Liver (tissue), 8 donors: ENCODE measurements at regions not wholly inside any gene's neighbourhood (a gene's known extent, or its start where the extent isn't known, plus 50 kb on each side); places are given as distances from the start of the nearest gene placed in this dataset.

Experiments
- DNase-seq: peaks from one replicate; pipeline ENCODE4 v3.0.0-alpha.2; 2017; ENCODE audit warnings: low spot score
- H3K27ac ChIP-seq, 2 donors: one replicate each; pipeline ENCODE4 v1.7.0; 2013; ENCODE audit warnings: inconsistent platforms in 2 of 2, low read length in 2 of 2, control low read depth in 1 of 2, low read depth in 1 of 2, mild to moderate bottlenecking in 1 of 2
- H3K27me3 ChIP-seq, 4 donors: one replicate each; pipeline versions ENCODE4 v1.6.1 to v1.7.0; 2013; ENCODE audit warnings: low read length in 3 of 4, inconsistent platforms in 1 of 4, mild to moderate bottlenecking in 1 of 4, moderate library complexity in 1 of 4; ENCODE audit not compliant: control insufficient read depth in 4 of 4, insufficient read depth in 4 of 4
- H3K36me3 ChIP-seq, 4 donors: one replicate each; pipeline versions ENCODE4 v1.6.1 to v1.7.0; 2013; ENCODE audit warnings: low read length in 3 of 4, mild to moderate bottlenecking in 3 of 4, low read depth in 1 of 4, moderate library complexity in 1 of 4; ENCODE audit not compliant: control insufficient read depth in 4 of 4, insufficient read depth in 3 of 4
- H3K4me1 ChIP-seq, 4 donors: one replicate each; pipeline versions ENCODE4 v1.6.1 to v1.7.0; 2013; ENCODE audit warnings: low read length in 3 of 4, mild to moderate bottlenecking in 3 of 4, moderate library complexity in 1 of 4; ENCODE audit not compliant: control insufficient read depth in 4 of 4, insufficient read depth in 4 of 4
- H3K4me3 ChIP-seq, 3 donors: one replicate each; pipeline versions ENCODE4 v1.6.1 to v1.7.0; 2013; ENCODE audit warnings: low read length in 3 of 3, control low read depth in 1 of 3, low read depth in 1 of 3, mild to moderate bottlenecking in 1 of 3
- H3K9ac ChIP-seq, 2 donors: one replicate each; pipeline ENCODE4 v1.7.0; 2013; ENCODE audit warnings: low read length in 2 of 2, mild to moderate bottlenecking in 2 of 2, moderate library complexity in 2 of 2, control low read depth in 1 of 2, low read depth in 1 of 2
- H3K9me3 ChIP-seq, 4 donors: one replicate each; pipeline versions ENCODE4 v1.6.1 to v1.7.0; 2013; ENCODE audit warnings: low read length in 3 of 4; ENCODE audit not compliant: control insufficient read depth in 4 of 4
- EGR1 ChIP-seq, 2 donors: IDR thresholded peaks; 2 replicates each; pipeline ENCODE4 v1.6.1; 2016 to 2018; ENCODE audit warnings: antibody characterized with exemption in 2 of 2, low read depth in 2 of 2
- FOXA1 ChIP-seq: IDR thresholded peaks from 2 replicates; pipeline ENCODE4 v1.6.1; 2016; ENCODE audit warnings: antibody characterized with exemption
- FOXA2 ChIP-seq: IDR thresholded peaks from 2 replicates; pipeline ENCODE4 v1.6.1; 2016; ENCODE audit warnings: antibody characterized with exemption
- GABPA ChIP-seq, 2 donors: IDR thresholded peaks in 1 of 2; conservative IDR thresholded peaks in 1 of 2; 2 replicates each; pipeline ENCODE4 v1.6.1; 2016; ENCODE audit warnings: antibody characterized with exemption in 2 of 2, mild to moderate bottlenecking in 1 of 2, moderate library complexity in 1 of 2
- HNF4A ChIP-seq, 2 donors: conservative IDR thresholded peaks; 2 replicates each; pipeline ENCODE4 v1.6.1; 2016; ENCODE audit warnings: antibody characterized with exemption in 2 of 2, mild to moderate bottlenecking in 2 of 2
- HNF4G ChIP-seq: IDR thresholded peaks from 2 replicates; pipeline ENCODE4 v1.6.1; 2016; ENCODE audit warnings: antibody characterized with exemption
- JUND ChIP-seq, 2 donors: IDR thresholded peaks; 2 replicates each; pipeline ENCODE4 v1.6.1; 2016; ENCODE audit warnings: antibody characterized with exemption in 2 of 2
- NR2F2 ChIP-seq: IDR thresholded peaks from 2 replicates; pipeline ENCODE4 v1.6.1; 2016; ENCODE audit warnings: antibody characterized with exemption
- RAD21 ChIP-seq, 2 donors: IDR thresholded peaks; 2 replicates each; pipeline ENCODE4 v1.6.1; 2016; ENCODE audit warnings: antibody characterized with exemption in 2 of 2, mild to moderate bottlenecking in 2 of 2
- SP1 ChIP-seq: IDR thresholded peaks from 2 replicates; pipeline ENCODE4 v1.6.1; 2018; ENCODE audit warnings: antibody characterized with exemption, mild to moderate bottlenecking
- TAF1 ChIP-seq: conservative IDR thresholded peaks from 2 replicates; pipeline ENCODE4 v1.6.1; 2016; ENCODE audit warnings: antibody characterized with exemption, mild to moderate bottlenecking
- YY1 ChIP-seq: IDR thresholded peaks from 2 replicates; pipeline ENCODE4 v1.6.1; 2016; ENCODE audit warnings: antibody characterized with exemption, mild to moderate bottlenecking
- WGBS: extraction: QIAGEN DNeasy Blood & Tissue Kit; methylation state at CpG from one replicate; pipeline ENCODE4 v1.1.7; 2013; 5-methylcytosine and 5-hydroxymethylcytosine counted together
- TF ChIP-seq, protein P1 (sequence below): fragments of 150-350 bp; IDR thresholded peaks from 2 replicates; pipeline ENCODE4 v1.5.1; 2017; ENCODE audit warnings: improper control_type of control experiment, low read depth, low read length; ENCODE audit not compliant: missing input control
- TF ChIP-seq, protein P2 (sequence below): IDR thresholded peaks from 2 replicates; pipeline ENCODE4 v1.6.1; 2016; ENCODE audit warnings: antibody characterized with exemption
- TF ChIP-seq, protein P3 (sequence below): IDR thresholded peaks from 2 replicates; pipeline ENCODE4 v1.6.1; 2016; ENCODE audit warnings: antibody characterized with exemption
- TF ChIP-seq, protein P4 (sequence below): IDR thresholded peaks from 2 replicates; pipeline ENCODE4 v1.6.1; 2016; ENCODE audit warnings: antibody characterized with exemption
- donor health status: healthy.
- donor health status: healthy.
- donor health status: healthy.
- donor health status: healthy.
- donor health status: healthy.

DNA sequence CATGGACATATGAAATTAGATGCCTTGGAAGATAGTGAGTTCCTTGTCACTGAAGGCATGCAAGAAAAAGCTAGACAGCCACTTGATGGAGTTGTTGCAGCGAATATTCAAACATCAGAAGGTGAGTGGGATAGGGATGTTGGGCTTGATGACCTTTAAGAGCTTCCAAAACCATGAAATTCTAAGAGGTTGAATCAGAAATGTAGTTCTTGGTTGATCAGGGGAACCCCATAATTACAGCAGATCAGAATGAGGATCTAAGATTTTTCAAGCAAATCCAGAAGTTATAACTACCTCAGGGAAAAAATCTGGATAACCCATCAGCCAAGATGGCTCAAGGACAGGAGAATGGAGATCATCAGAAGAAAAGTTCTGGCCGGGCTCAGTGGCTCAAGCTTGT lies 244.3 kb upstream of the NR4A3 start:
- H3K9ac ChIP-seq = no peak overlapping the region
- TF ChIP-seq SP1 = no peak
- TF ChIP-seq FOXA1 = no peak
- no peak for TF ChIP-seq EGR1 (IDR thresholded peaks at IDR 0.05; ENCODE audit: low read depth in 2 of 2)
- no peak for TF ChIP-seq RAD21 (IDR thresholded peaks at IDR 0.05)
- no peak for TF ChIP-seq YY1
- no peak for TF ChIP-seq FOXA2
- TF ChIP-seq, protein P1, sequence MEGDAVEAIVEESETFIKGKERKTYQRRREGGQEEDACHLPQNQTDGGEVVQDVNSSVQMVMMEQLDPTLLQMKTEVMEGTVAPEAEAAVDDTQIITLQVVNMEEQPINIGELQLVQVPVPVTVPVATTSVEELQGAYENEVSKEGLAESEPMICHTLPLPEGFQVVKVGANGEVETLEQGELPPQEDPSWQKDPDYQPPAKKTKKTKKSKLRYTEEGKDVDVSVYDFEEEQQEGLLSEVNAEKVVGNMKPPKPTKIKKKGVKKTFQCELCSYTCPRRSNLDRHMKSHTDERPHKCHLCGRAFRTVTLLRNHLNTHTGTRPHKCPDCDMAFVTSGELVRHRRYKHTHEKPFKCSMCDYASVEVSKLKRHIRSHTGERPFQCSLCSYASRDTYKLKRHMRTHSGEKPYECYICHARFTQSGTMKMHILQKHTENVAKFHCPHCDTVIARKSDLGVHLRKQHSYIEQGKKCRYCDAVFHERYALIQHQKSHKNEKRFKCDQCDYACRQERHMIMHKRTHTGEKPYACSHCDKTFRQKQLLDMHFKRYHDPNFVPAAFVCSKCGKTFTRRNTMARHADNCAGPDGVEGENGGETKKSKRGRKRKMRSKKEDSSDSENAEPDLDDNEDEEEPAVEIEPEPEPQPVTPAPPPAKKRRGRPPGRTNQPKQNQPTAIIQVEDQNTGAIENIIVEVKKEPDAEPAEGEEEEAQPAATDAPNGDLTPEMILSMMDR = no peak
- TF ChIP-seq, protein P2, sequence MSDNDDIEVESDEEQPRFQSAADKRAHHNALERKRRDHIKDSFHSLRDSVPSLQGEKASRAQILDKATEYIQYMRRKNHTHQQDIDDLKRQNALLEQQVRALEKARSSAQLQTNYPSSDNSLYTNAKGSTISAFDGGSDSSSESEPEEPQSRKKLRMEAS = no peak
- no peak overlapping the region for H3K4me3 ChIP-seq
- DNase-seq = no peak
- no peaks in the 10 kb centered on the region for H3K27me3 ChIP-seq
- WGBS = 90% methylated on average over 2 of the region's 2 CpGs
- H3K4me1 ChIP-seq = no peaks in the 10 kb centered on the region
- H3K9me3 ChIP-seq = no peaks in the 10 kb centered on the region
- H3K27ac ChIP-seq = no peak overlapping the region
- H3K36me3 ChIP-seq = no peaks in the 10 kb centered on the region

DNA sequence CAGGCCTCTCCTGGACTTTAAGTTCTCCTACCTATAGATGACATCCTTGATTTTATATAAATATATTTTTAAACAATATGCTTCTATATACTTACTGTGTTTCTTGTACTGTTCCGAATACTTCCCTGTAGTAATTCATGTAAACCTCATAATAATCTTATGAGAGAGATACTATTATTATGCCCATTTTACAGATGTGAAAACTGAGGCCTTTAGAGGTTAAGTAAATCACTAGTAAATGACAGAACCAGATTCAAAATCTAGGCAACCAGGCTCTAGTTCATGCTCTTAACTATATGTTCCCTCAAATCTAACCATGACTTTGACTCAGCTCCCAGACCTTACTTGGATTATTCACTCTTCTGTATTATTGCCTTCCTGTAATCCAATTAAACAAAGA lies 243.0 kb upstream of the NR4A3 start:
- Histone ChIP-seq H3K9ac (no peak overlapping the region), H3K4me1 (no peaks in the 10 kb centered on the region), H3K27ac (no peak overlapping the region), H3K4me3 (no peak overlapping the region), H3K9me3 (no peaks in the 10 kb centered on the region), H3K36me3 (no peaks in the 10 kb centered on the region), H3K27me3 (no peaks in the 10 kb centered on the region)
- no peak for DNase-seq
- 96% methylated on average over 1 of the region's 1 CpG for WGBS
- no peak for TF ChIP-seq HNF4G
- no peak for TF ChIP-seq NR2F2
- TF ChIP-seq, protein P3, sequence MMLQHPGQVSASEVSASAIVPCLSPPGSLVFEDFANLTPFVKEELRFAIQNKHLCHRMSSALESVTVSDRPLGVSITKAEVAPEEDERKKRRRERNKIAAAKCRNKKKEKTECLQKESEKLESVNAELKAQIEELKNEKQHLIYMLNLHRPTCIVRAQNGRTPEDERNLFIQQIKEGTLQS = no peak
- TF ChIP-seq GABPA (IDR thresholded peaks at IDR 0.05 in 1 of 2, conservative IDR thresholded peaks at IDR 0.05 in 1 of 2) = no peak
- no peak for TF ChIP-seq TAF1
- no peak for TF ChIP-seq EGR1 (IDR thresholded peaks at IDR 0.05; ENCODE audit: low read depth in 2 of 2)

DNA sequence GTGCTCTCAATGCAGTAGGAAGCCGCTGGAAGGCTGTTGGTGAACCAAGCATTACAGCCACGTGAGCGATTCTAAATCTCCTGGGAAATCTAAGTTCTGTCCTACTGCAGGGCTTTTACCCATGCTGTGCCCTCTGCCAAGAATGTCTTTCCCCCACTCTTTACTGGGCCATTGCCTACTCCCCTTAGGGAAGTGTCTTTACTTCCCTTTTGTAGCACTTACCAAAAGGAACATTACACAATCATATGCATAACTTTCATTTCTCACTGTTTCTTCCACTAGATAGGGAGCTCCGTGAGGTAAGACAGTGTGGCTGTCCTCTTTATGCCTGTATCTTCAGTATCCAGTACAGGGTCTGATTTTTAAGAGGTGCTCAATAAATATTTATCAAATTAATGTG lies 241.7 kb upstream of the NR4A3 start:
- no peaks in the 10 kb centered on the region for H3K36me3 ChIP-seq
- WGBS = 85% methylated on average over 4 of the region's 4 CpGs
- peaks cover 0 to 3% (median 0%) of the 10 kb centered on the region in 4 donors for H3K9me3 ChIP-seq
- DNase-seq = no peak
- no peak overlapping the region for H3K27ac ChIP-seq
- no peak overlapping the region for H3K9ac ChIP-seq
- no peaks in the 10 kb centered on the region for H3K27me3 ChIP-seq
- no peak overlapping the region for H3K4me3 ChIP-seq
- TF ChIP-seq EGR1 (IDR thresholded peaks at IDR 0.05; ENCODE audit: low read depth in 2 of 2) (no peak), YY1 (no peak), FOXA2 (no peak), HNF4G (no peak), JUND (IDR thresholded peaks at IDR 0.05) (no peak), HNF4A (conservative IDR thresholded peaks at IDR 0.05) (no peak), RAD21 (IDR thresholded peaks at IDR 0.05) (no peak)
- TF ChIP-seq, protein P4, sequence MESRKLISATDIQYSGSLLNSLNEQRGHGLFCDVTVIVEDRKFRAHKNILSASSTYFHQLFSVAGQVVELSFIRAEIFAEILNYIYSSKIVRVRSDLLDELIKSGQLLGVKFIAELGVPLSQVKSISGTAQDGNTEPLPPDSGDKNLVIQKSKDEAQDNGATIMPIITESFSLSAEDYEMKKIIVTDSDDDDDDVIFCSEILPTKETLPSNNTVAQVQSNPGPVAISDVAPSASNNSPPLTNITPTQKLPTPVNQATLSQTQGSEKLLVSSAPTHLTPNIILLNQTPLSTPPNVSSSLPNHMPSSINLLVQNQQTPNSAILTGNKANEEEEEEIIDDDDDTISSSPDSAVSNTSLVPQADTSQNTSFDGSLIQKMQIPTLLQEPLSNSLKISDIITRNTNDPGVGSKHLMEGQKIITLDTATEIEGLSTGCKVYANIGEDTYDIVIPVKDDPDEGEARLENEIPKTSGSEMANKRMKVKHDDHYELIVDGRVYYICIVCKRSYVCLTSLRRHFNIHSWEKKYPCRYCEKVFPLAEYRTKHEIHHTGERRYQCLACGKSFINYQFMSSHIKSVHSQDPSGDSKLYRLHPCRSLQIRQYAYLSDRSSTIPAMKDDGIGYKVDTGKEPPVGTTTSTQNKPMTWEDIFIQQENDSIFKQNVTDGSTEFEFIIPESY = no peak
- H3K4me1 ChIP-seq = no peaks in the 10 kb centered on the region
